NB4 (cell line): ENCODE measurements at regions not wholly inside any gene's neighbourhood (a gene's known extent, or its start where the extent isn't known, plus 50 kb on each side); places are given as distances from the start of the nearest gene placed in this dataset.

Experiments used
- DNase-seq: peaks from one replicate; pipeline ENCODE4 v3.0.0; 2010; ENCODE audit warnings: low read depth
- H3K4me3 ChIP-seq: one replicate; pipeline ENCODE4 v1.5.1; 2011; ENCODE audit warnings: mild to moderate bottlenecking, low read depth, low read length, moderate library complexity
- CTCF ChIP-seq: IDR thresholded peaks from one replicate; pipeline ENCODE4 v1.5.1; 2012; ENCODE audit warnings: low read depth, low read length
- MAX ChIP-seq: IDR thresholded peaks from 2 replicates; pipeline ENCODE4 v1.6.1; 2011; ENCODE audit warnings: low read depth, low read length
- MYC ChIP-seq: IDR thresholded peaks from 2 replicates; pipeline ENCODE4 v1.6.1; 2011; ENCODE audit warnings: low read depth, low read length
- POLR2A ChIP-seq: IDR thresholded peaks from 2 replicates; pipeline ENCODE4 v1.6.1; 2011; ENCODE audit warnings: mild to moderate bottlenecking; ENCODE audit not compliant: insufficient read length; ENCODE audit errors: extremely low read depth

GRCh38 chr11:116694349-116694725 is 78.5 kb downstream of the BUD13 start:
- TF ChIP-seq MYC: no peak
- no peak for TF ChIP-seq CTCF
- no peak for TF ChIP-seq MAX
- TF ChIP-seq POLR2A: no peak

GRCh38 chr11:116693593-116694348 is 79.0 kb downstream of the BUD13 start:
- TF ChIP-seq CTCF (no peak), MAX (no peak), POLR2A (no peak), MYC (no peak)
- DNase-seq: no peak
- H3K4me3 ChIP-seq: no peak overlapping the region

More at GRCh38 chr11:116694349-116694725, 78.5 kb downstream of the BUD13 start:
- H3K4me3 ChIP-seq: no peak overlapping the region
- DNase-seq: no peak

- DNase-seq: no peak
- no peak overlapping the region for H3K4me3 ChIP-seq
- TF ChIP-seq MAX: no peak
- TF ChIP-seq MYC: no peak
- TF ChIP-seq CTCF: no peak
- TF ChIP-seq POLR2A: no peak
Observed at GRCh38 chr11:116693102-116693570, 79.7 kb downstream of the BUD13 start.

- DNase-seq: no peak
- TF ChIP-seq MYC (no peak), CTCF (no peak), POLR2A (no peak), MAX (no peak)
- no peak overlapping the region for H3K4me3 ChIP-seq
Observed at GRCh38 chr11:116692318-116693101, 80.3 kb downstream of the BUD13 start.

GRCh38 chr11:116691771-116692177 is 81.0 kb downstream of the BUD13 start:
- TF ChIP-seq POLR2A: no peak
- peak; percentile 81 for TF ChIP-seq CTCF
- 0 out of 2 replicates have a peak, but pooled peaks have one; percentile 16 for TF ChIP-seq MAX
- no peak overlapping the region for H3K4me3 ChIP-seq
- peak; percentile 53 for DNase-seq
